ENCODE measurements at regions not wholly inside any gene's neighbourhood (a gene's known extent, or its start where the extent isn't known, plus 50 kb on each side); places are given as distances from the start of the nearest gene placed in this dataset.
A peak's percentile ranks its signal among the peaks of the same experiment; 100 is the strongest.
"Not testable (repeated sequence)": the region's sequence is repeated elsewhere in the genome, so short reads cannot be mapped to it uniquely, and the experiment has no call there.

DNA sequence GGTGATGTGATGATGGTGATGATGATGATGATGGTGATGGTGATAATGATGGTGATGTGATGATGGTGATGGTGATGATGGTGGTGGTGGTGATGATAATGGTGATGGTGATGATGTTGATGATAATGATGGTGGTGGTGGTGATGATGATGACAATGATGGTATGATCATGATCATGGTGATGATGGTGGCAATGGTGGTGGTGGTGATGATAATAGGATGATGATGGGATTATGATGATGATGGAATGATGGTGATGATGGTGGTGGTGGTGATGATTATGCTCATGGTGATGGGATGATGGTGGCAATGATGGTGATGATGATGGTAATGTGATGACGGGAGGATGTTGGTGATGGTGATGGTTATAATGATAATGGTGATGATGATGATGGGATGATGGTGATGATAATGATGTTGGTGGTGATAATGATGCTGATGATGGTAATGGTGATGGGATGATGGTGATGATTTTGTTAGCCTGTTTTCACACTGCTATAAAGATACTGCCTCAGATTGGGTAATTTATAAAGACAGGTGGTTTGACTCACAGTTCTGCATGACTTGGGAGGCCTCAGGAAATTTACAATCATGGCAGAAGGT lies 314.8 kb upstream of the SFSWAP start:
- Histone ChIP-seq H3K27ac (no peak overlapping the region), H3K36me3 (replicated peaks in 1 of 2; ENCODE audit: insufficient read depth in 1 of 2, low read depth in 2 of 2) (no peaks in the 10 kb centered on the region), H3K4me3 (no peak overlapping the region), H3K9me3 (peaks cover 0 to 16% (median 0%) of the 10 kb centered on the region in 3 donors), H3K27me3 (no peaks in the 10 kb centered on the region), H3K4me1 (no peaks in the 10 kb centered on the region)
- DNase-seq: no peak
- intact Hi-C loops (cut with DNase I): no loop called here
- ATAC-seq: no peak
- WGBS, 2 donors: 72 to 79% methylated on average over 1 of the region's 1 CpG
- no peak for TF ChIP-seq POLR2A (IDR thresholded peaks at IDR 0.05)

DNA sequence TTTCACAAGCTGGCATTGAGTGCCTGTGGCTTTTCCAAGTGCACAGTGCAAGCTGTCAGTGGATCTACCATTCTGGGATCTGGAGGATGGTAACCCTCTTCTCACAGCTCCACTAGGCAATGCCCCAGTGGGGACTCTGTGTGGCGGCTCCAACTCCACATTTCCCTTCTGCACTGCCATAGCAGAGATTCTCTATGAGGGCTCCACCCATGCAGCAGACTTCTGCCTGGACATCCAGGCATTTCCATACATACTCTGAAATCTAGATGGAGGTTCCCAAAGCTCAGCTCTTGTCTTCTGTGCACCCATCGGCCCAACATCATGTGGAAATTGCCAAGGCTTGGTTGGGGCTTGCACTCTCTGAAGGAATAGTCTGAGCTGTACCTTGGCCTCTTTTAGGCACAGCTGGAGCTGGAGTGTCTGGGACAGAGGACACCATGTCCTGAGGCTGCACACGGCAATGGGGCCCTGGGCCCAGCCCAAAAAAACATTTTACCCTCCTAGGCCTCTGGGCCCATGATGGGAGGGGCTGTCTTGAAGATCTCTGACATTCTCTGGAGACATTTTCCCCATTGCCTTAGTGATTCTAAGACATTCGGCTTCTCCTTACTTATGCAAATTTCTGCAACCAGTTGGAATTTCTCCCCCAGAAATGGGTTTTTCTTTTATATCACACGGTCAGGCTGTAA lies 313.3 kb upstream of the SFSWAP start:
- Histone ChIP-seq H3K27ac (no peak overlapping the region), H3K4me3 (no peak overlapping the region), H3K4me1 (no peaks in the 10 kb centered on the region), H3K36me3 (replicated peaks in 1 of 2; ENCODE audit: insufficient read depth in 1 of 2, low read depth in 2 of 2) (no peaks in the 10 kb centered on the region), H3K9me3 (peaks cover 0 to 16% (median 0%) of the 10 kb centered on the region in 3 donors), H3K27me3 (no peaks in the 10 kb centered on the region)
- no peak for ATAC-seq
- DNase-seq: no peak
- intact Hi-C loops (cut with DNase I): no loop called here
- WGBS, 2 donors: 55 to 68% methylated on average over 5 of the region's 5 CpGs
- no peak for TF ChIP-seq POLR2A (IDR thresholded peaks at IDR 0.05)

DNA sequence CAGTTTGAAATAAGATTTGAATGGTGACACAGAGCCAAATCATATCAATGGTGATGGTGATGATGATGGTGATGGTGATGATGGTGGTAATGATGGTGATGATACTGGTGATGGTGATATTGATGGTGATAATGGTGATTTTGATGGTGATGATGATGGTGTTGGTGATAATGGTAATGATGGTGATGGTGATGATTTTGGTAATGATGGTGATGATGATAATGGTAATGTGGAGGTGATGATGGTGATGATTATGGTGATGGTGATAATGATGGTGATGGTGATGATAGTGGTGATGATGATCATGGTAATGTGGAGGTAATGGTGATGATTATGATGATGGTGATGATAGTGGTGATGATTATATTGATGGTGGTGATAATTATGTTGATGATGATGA lies 311.9 kb upstream of the SFSWAP start:
- DNase-seq (no peak), ATAC-seq (no peak)
- no peaks in the 10 kb centered on the region for H3K27me3 ChIP-seq
- TF ChIP-seq, protein P1, sequence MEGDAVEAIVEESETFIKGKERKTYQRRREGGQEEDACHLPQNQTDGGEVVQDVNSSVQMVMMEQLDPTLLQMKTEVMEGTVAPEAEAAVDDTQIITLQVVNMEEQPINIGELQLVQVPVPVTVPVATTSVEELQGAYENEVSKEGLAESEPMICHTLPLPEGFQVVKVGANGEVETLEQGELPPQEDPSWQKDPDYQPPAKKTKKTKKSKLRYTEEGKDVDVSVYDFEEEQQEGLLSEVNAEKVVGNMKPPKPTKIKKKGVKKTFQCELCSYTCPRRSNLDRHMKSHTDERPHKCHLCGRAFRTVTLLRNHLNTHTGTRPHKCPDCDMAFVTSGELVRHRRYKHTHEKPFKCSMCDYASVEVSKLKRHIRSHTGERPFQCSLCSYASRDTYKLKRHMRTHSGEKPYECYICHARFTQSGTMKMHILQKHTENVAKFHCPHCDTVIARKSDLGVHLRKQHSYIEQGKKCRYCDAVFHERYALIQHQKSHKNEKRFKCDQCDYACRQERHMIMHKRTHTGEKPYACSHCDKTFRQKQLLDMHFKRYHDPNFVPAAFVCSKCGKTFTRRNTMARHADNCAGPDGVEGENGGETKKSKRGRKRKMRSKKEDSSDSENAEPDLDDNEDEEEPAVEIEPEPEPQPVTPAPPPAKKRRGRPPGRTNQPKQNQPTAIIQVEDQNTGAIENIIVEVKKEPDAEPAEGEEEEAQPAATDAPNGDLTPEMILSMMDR (IDR thresholded peaks at IDR 0.05): no peak
- no peak for TF ChIP-seq POLR2A (IDR thresholded peaks at IDR 0.05)
- H3K4me3 ChIP-seq: no peak overlapping the region
- no peak overlapping the region for H3K27ac ChIP-seq
- H3K9me3 ChIP-seq: peaks cover 0 to 16% (median 0%) of the 10 kb centered on the region in 3 donors
- intact Hi-C loops (cut with DNase I): no loop called here
- no peaks in the 10 kb centered on the region for H3K4me1 ChIP-seq
- no peaks in the 10 kb centered on the region for H3K36me3 ChIP-seq (replicated peaks in 1 of 2; ENCODE audit: insufficient read depth in 1 of 2, low read depth in 2 of 2)

DNA sequence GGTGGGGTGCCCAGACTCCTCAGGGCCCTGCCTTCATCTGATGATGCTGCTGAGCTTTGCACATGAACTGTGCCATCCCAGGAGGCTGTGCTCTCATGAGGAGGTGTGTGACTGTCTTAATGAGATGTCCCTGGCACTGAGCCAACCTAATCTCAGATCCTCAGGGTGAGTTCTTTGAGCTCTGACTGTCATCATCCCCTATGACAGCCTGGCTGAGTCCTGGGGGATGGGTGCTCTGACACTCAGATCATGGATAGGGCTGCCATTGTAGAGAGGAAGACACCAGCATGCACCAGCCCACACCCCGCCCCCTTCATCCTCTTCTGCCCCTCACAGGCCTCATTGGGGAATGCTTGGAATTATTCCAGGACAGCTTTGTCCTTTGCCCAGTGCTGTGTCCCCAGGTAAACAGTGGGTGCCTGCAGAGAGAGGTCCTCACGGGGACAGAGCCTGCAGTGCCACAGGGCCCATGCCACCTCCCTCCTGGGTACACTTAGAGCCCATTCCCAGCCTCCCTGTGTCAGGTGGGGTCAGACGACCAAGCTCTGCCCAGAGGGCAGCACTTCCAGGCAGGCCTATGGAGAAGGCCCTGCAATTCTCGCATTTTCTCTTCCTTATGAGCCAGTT lies 310.1 kb upstream of the SFSWAP start:
- ATAC-seq; intact Hi-C loops (cut with DNase I): not testable (repeated sequence)

DNA sequence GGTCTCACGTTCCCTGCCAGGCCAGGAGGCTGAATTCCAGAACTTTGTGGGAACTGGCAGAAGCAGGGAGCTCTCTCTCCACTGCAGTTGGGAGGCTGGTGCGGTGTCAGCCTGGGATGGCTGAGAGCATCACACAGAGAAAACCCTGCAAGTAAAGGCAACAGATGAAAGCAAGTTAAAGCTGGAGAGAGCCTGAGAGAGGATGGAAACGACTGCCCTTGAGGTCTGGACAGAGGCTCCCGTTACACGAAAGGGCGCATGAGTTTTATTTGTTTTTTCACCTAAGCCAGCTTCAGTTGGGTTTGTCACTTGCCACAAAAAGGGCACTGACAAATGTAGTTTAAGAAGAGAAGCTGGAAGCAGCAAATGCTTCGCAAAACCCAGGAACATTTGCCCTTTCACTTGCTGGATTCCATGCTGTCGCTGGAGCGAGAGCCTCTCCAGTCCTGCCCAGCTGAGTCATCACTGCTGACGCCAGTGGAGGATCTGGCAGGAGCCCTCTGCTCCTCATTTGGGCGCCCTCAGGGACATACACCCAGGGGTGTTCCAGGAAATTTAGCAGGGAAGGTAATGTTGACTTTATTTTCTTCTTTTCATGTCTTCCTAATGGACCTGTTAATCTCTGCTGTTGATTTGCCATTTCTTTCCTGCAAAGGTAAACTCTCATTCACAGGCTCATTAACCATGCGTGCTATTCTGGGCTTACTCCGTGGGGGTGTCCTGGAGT lies 308.8 kb upstream of the SFSWAP start:
- H3K4me3 ChIP-seq; H3K27ac ChIP-seq; H3K36me3 ChIP-seq (replicated peaks in 1 of 2; ENCODE audit: insufficient read depth in 1 of 2, low read depth in 2 of 2); H3K27me3 ChIP-seq; H3K4me1 ChIP-seq; intact Hi-C loops (cut with DNase I): not testable (repeated sequence)
- peaks cover 0 to 16% (median 0%) of the 10 kb centered on the region in 3 donors for H3K9me3 ChIP-seq
- DNase-seq (peak in 1 of 4 donors; percentile 16), ATAC-seq (peak; percentile 65)
- WGBS, 2 donors: 20 to 52% methylated on average over 13 of the region's 13 CpGs

More for the DNA sequence above, 310.1 kb upstream of the SFSWAP start:
- not testable (repeated sequence) for H3K27me3 ChIP-seq; DNase-seq; H3K36me3 ChIP-seq (replicated peaks in 1 of 2; ENCODE audit: insufficient read depth in 1 of 2, low read depth in 2 of 2); H3K4me3 ChIP-seq; H3K27ac ChIP-seq; H3K4me1 ChIP-seq
- H3K9me3 ChIP-seq: peaks cover 0 to 16% (median 0%) of the 10 kb centered on the region in 3 donors
- WGBS, 2 donors: 46 to 49% methylated on average over 3 to 4 of the region's 4 CpGs

DNA sequence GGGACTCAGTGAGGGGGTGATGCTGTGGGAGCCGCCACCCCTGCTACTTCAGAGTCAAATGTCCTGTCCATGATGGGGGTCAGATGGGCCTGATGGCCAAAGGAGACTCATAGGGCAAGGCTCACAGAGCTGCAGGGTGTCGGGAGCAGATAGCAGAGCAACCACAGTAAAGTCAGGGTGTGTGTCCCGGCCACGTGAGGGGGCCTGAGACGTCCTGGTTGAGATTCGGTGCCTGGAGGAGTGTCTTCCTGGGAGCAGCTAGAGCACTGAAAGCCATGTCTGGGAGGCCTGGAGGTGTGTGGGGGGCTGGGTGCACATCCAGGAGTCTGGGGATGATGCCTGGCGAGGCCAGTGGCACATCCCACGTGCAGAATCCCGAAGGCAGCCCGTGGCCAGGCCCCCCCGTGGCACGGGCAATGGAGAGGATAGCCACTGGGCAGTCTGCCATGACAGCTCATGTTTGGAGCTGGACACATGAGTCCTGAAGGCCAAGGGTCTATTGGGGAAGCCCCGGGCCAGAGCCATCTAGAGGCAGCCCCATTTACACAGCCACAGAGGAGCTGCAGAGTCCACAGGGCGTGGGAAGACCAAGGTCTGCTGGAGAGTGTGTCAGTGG lies 308.0 kb upstream of the SFSWAP start:
- peaks cover 0 to 7% (median 0%) of the 10 kb centered on the region in 3 donors for H3K9me3 ChIP-seq
- intact Hi-C loops (cut with DNase I): no loop called here
- no peaks in the 10 kb centered on the region for H3K27me3 ChIP-seq
- TF ChIP-seq POLR2A (IDR thresholded peaks at IDR 0.05): no peak
- TF ChIP-seq, protein P1 (IDR thresholded peaks at IDR 0.05): no peak
- no peak overlapping the region for H3K4me3 ChIP-seq
- no peak for DNase-seq
- H3K36me3 ChIP-seq (replicated peaks in 1 of 2; ENCODE audit: insufficient read depth in 1 of 2, low read depth in 2 of 2): no peaks in the 10 kb centered on the region
- ATAC-seq: no peak
- no peaks in the 10 kb centered on the region for H3K4me1 ChIP-seq
- no peak overlapping the region for H3K27ac ChIP-seq
- WGBS, 2 donors: 68 to 70% methylated on average over 2 to 11 of the region's 14 CpGs
